Caco-2 (cell line): ENCODE measurements at regions not wholly inside any gene's neighbourhood (a gene's known extent, or its start where the extent isn't known, plus 50 kb on each side); places are given as distances from the start of the nearest gene placed in this dataset.

Source experiments
- BruUV-seq: library from RNA; stranded (reverse); fragments of 400-500 nt; replicated peaks from 2 replicates; lab custom pipeline; 2021; lab: Mats Ljungman, UMichigan
- CTCF ChIA-PET: fragments of 300-600 bp; sonication (Branson Sonifier 250); formaldehyde crosslinking; loops from one replicate; lab custom pipeline; 2022; ENCODE audit warnings: antibody characterized with exemption; lab: Charles Lee
- POLR2A ChIA-PET: fragments of 300-600 bp; sonication (Branson Sonifier 250); formaldehyde crosslinking; loops from one replicate; lab custom pipeline; 2022; ENCODE audit warnings: antibody characterized with exemption; lab: Charles Lee
- DNase-seq, 2 experiments: peaks; one replicate each; pipeline versions ENCODE4 v3.0.0 to v3.0.0-alpha.2; 2020 to 2022
- H3K27me3 ChIP-seq: replicated peaks from 2 replicates; pipeline ENCODE4 v1.6.0; 2011; ENCODE audit warnings: low read length; ENCODE audit not compliant: control insufficient read depth, insufficient read depth
- H3K36me3 ChIP-seq: 2 replicates; pipeline ENCODE4 v1.5.1; 2011; ENCODE audit warnings: low read length; ENCODE audit not compliant: control insufficient read depth, insufficient read depth
- H3K4me1 ChIP-seq: fragments of 250-450 bp; sonication (Bioruptor Pico); 2 replicates; pipeline ENCODE4 v1.5.1; 2020; ENCODE audit warnings: mild to moderate bottlenecking
- H3K4me3 ChIP-seq: 2 replicates; pipeline ENCODE4 v1.5.1; 2011; ENCODE audit warnings: low read depth, mild to moderate bottlenecking, control low read depth, low read length
- H3K9me3 ChIP-seq: fragments of 250-450 bp; sonication (Bioruptor Pico); 2 replicates; pipeline ENCODE4 v1.5.1; 2020; ENCODE audit warnings: mild to moderate bottlenecking, moderate library complexity
- H3K27ac Mint-ChIP-seq: one replicate; pipeline ENCODE4 v1.8.0; 2022; ENCODE audit warnings: mixed read lengths; ENCODE audit not compliant: unreplicated experiment
- H3K27me3 Mint-ChIP-seq: one replicate; pipeline ENCODE4 v1.8.0; 2022; ENCODE audit warnings: mixed read lengths; ENCODE audit not compliant: insufficient read depth, unreplicated experiment
- H3K36me3 Mint-ChIP-seq: one replicate; pipeline ENCODE4 v1.8.0; 2022; ENCODE audit warnings: mild to moderate bottlenecking, mixed read lengths; ENCODE audit not compliant: insufficient read depth, unreplicated experiment
- H3K4me1 Mint-ChIP-seq: one replicate; pipeline ENCODE4 v1.8.0; 2022; ENCODE audit warnings: low read depth, mixed read lengths; ENCODE audit not compliant: unreplicated experiment
- H3K4me3 Mint-ChIP-seq: one replicate; pipeline ENCODE4 v1.8.0; 2022; ENCODE audit warnings: mild to moderate bottlenecking, moderate library complexity, mixed read lengths; ENCODE audit not compliant: unreplicated experiment
- H3K9me3 Mint-ChIP-seq: one replicate; pipeline ENCODE4 v1.8.0; 2022; ENCODE audit warnings: mixed read lengths; ENCODE audit not compliant: unreplicated experiment
- CTCF ChIP-seq, 2 experiments: fragments of 200-600 bp in 1 of 2; IDR thresholded peaks; 1 replicate in 1 of 2; 2 replicates in 1 of 2; pipeline versions ENCODE4 v1.5.1 to v1.8.0; 2011 to 2022; ENCODE audit warnings: antibody characterized with exemption in 1 of 2, control low read depth in 1 of 2, inconsistent platforms in 1 of 2, low read depth in 1 of 2, low read length in 1 of 2, mild to moderate bottlenecking in 1 of 2, moderate library complexity in 1 of 2; ENCODE audit not compliant: insufficient read depth in 1 of 2, severe bottlenecking in 1 of 2, unreplicated experiment in 1 of 2
- intact Hi-C: fragments of 100-400 bp; cut with micrococcal nuclease; formaldehyde crosslinking; loops from one replicate; pipeline ENCODE4 v1.10.0; 2022; ENCODE audit not compliant: unreplicated experiment

- Histone ChIP-seq H3K27me3 (no peaks in the 10 kb centered on the region), H3K9me3 (no peaks in the 10 kb centered on the region), H3K4me1 (no peaks in the 10 kb centered on the region), H3K36me3 (no peaks in the 10 kb centered on the region), H3K4me3 (no peak overlapping the region)
- Mint-ChIP-seq H3K27ac (no peak overlapping the region), H3K9me3 (no peaks in the 10 kb centered on the region), H3K27me3 (peaks cover 2% of the 10 kb centered on the region), H3K36me3 (no peaks in the 10 kb centered on the region), H3K4me3 (no peak overlapping the region), H3K4me1 (no peaks in the 10 kb centered on the region)
- TF ChIP-seq CTCF (IDR thresholded peaks at IDR 0.05; ENCODE audit: insufficient read depth in 1 of 2, low read depth in 1 of 2, low read length in 1 of 2, severe bottlenecking in 1 of 2, unreplicated experiment in 1 of 2) = no peak
- ChIA-PET POLR2A (no interaction called here), CTCF (no interaction called here)
- no peak for DNase-seq
- intact Hi-C loops = no loop called here
- BruUV-seq = no TSS peak
These were observed 282.5 kb downstream of the SUCLA2 start for GRCh38 chr13:47718556-47718955.

GRCh38 chr13:47708386-47708785 lies 292.7 kb downstream of the SUCLA2 start:
- Histone ChIP-seq H3K36me3 (no peaks in the 10 kb centered on the region), H3K4me1 (no peaks in the 10 kb centered on the region), H3K9me3 (no peaks in the 10 kb centered on the region), H3K27me3 (peaks cover 1% of the 10 kb centered on the region; the same call in 1 of the 2 replicates), H3K4me3 (no peak overlapping the region)
- Mint-ChIP-seq H3K4me3 (no peak overlapping the region), H3K9me3 (no peaks in the 10 kb centered on the region), H3K27ac (no peak overlapping the region), H3K4me1 (no peaks in the 10 kb centered on the region), H3K36me3 (no peaks in the 10 kb centered on the region), H3K27me3 (peaks cover 8% of the 10 kb centered on the region)
- intact Hi-C loops = no loop called here
- no TSS peak for BruUV-seq
- TF ChIP-seq CTCF (IDR thresholded peaks at IDR 0.05; ENCODE audit: insufficient read depth in 1 of 2, low read depth in 1 of 2, low read length in 1 of 2, severe bottlenecking in 1 of 2, unreplicated experiment in 1 of 2) = no peak
- ChIA-PET POLR2A (no interaction called here), CTCF (no interaction called here)
- no peak for DNase-seq

GRCh38 chr13:47707414-47707813 lies 293.7 kb downstream of the SUCLA2 start:
- Histone ChIP-seq H3K4me1 (no peaks in the 10 kb centered on the region), H3K36me3 (no peaks in the 10 kb centered on the region), H3K9me3 (no peaks in the 10 kb centered on the region), H3K27me3 (peaks cover 1% of the 10 kb centered on the region; the same call in 1 of the 2 replicates), H3K4me3 (no peak overlapping the region)
- H3K36me3 Mint-ChIP-seq = no peaks in the 10 kb centered on the region
- H3K9me3 Mint-ChIP-seq = no peaks in the 10 kb centered on the region
- no peak overlapping the region for H3K4me3 Mint-ChIP-seq
- POLR2A ChIA-PET = no interaction called here
- BruUV-seq = no TSS peak
- no peak for DNase-seq
- no peaks in the 10 kb centered on the region for H3K4me1 Mint-ChIP-seq
- TF ChIP-seq CTCF (IDR thresholded peaks at IDR 0.05; ENCODE audit: insufficient read depth in 1 of 2, low read depth in 1 of 2, low read length in 1 of 2, severe bottlenecking in 1 of 2, unreplicated experiment in 1 of 2) = no peak
- peaks cover 13% of the 10 kb centered on the region for H3K27me3 Mint-ChIP-seq
- intact Hi-C loops = no loop called here
- CTCF ChIA-PET = no interaction called here
- no peak overlapping the region for H3K27ac Mint-ChIP-seq
